ENCODE measurements at regions not wholly inside any gene's neighbourhood (a gene's known extent, or its start where the extent isn't known, plus 50 kb on each side); places are given as distances from the start of the nearest gene placed in this dataset.

- H3K4me3 ChIP-seq = no peak overlapping the region
- 75 to 83% methylated on average over 1 of the region's 1 CpG for WGBS, 2 donors
- no peaks in the 10 kb centered on the region for H3K9me3 ChIP-seq
- no peak overlapping the region for H3K27ac ChIP-seq
- H3K4me1 ChIP-seq = peaks cover 0 to 7% (median 2%) of the 10 kb centered on the region in 4 donors
- intact Hi-C loops (cut with DNase I) = no loop called here
- DNase-seq = no peak
- H3K27me3 ChIP-seq = no peaks in the 10 kb centered on the region
- H3K36me3 ChIP-seq = no peaks in the 10 kb centered on the region
- TF ChIP-seq CTCF (IDR thresholded peaks at IDR 0.05) = no peak
- no peak for TF ChIP-seq POLR2AphosphoS5 (IDR thresholded peaks at IDR 0.05)
- TF ChIP-seq POLR2A (IDR thresholded peaks at IDR 0.05) = no peak
- no peak for TF ChIP-seq EP300 (IDR thresholded peaks at IDR 0.05)
Measured at GRCh38 chr10:35857860-35858259, 215.8 kb upstream of the FZD8 start.

GRCh38 chr10:35855155-35855947 is 213.3 kb upstream of the FZD8 start:
- Histone ChIP-seq H3K36me3 (no peaks in the 10 kb centered on the region), H3K4me1 (peaks cover 0 to 13% (median 4%) of the 10 kb centered on the region in 4 donors), H3K4me3 (no peak overlapping the region), H3K27me3 (no peaks in the 10 kb centered on the region), H3K9me3 (no peaks in the 10 kb centered on the region), H3K27ac (no peak overlapping the region)
- DNase-seq = no peak
- intact Hi-C loops (cut with DNase I) = no loop called here
- TF ChIP-seq CTCF (IDR thresholded peaks at IDR 0.05) (no peak), POLR2AphosphoS5 (IDR thresholded peaks at IDR 0.05) (no peak), POLR2A (IDR thresholded peaks at IDR 0.05) (no peak), EP300 (IDR thresholded peaks at IDR 0.05) (no peak)
- WGBS, 2 donors = 53 to 67% methylated on average over 1 of the region's 1 CpG

GRCh38 chr10:35854661-35855060 is 212.6 kb upstream of the FZD8 start:
- H3K27me3 ChIP-seq = no peaks in the 10 kb centered on the region
- H3K36me3 ChIP-seq = no peaks in the 10 kb centered on the region
- no peak overlapping the region for H3K27ac ChIP-seq
- H3K9me3 ChIP-seq = no peaks in the 10 kb centered on the region
- H3K4me3 ChIP-seq = no peak overlapping the region
- peaks cover 0 to 19% (median 7%) of the 10 kb centered on the region in 4 donors for H3K4me1 ChIP-seq
- TF ChIP-seq POLR2AphosphoS5 (IDR thresholded peaks at IDR 0.05) = no peak
- no peak for TF ChIP-seq EP300 (IDR thresholded peaks at IDR 0.05)
- no peak for TF ChIP-seq POLR2A (IDR thresholded peaks at IDR 0.05)
- no peak for TF ChIP-seq CTCF (IDR thresholded peaks at IDR 0.05)
- no peak for DNase-seq
- intact Hi-C loops (cut with DNase I) = no loop called here
- WGBS, 2 donors = 74 to 75% methylated on average over 2 of the region's 2 CpGs

- intact Hi-C loops (cut with DNase I) = no loop called here
- H3K27ac ChIP-seq = no peak overlapping the region
- no peak for DNase-seq
- peaks cover 0 to 32% (median 13%) of the 10 kb centered on the region in 4 donors for H3K4me1 ChIP-seq
- H3K36me3 ChIP-seq = no peaks in the 10 kb centered on the region
- TF ChIP-seq POLR2AphosphoS5 (IDR thresholded peaks at IDR 0.05) (no peak), EP300 (IDR thresholded peaks at IDR 0.05) (no peak), POLR2A (IDR thresholded peaks at IDR 0.05) (no peak), CTCF (IDR thresholded peaks at IDR 0.05) (no peak)
- no peak overlapping the region for H3K4me3 ChIP-seq
- no peaks in the 10 kb centered on the region for H3K27me3 ChIP-seq
- H3K9me3 ChIP-seq = no peaks in the 10 kb centered on the region
- 88 to 93% methylated on average over 2 of the region's 2 CpGs for WGBS, 2 donors
Measured at GRCh38 chr10:35852721-35853120, 210.6 kb upstream of the FZD8 start.
